IMR-90 (cell line): ENCODE measurements at regions not wholly inside any gene's neighbourhood (a gene's known extent, or its start where the extent isn't known, plus 50 kb on each side); places are given as distances from the start of the nearest gene placed in this dataset.

Source experiments
- ATAC-seq: fragments of 200-7000 bp; cut with Tn5 transposase; 2 replicates; pipeline ENCODE4 v1.9.1; 2020; ENCODE audit warnings: low read depth, mild to moderate bottlenecking, moderate library complexity
- BruUV-seq: library from RNA; stranded (reverse); fragments of 400-500 nt; replicated peaks from 2 replicates; lab custom pipeline; 2021; lab: Mats Ljungman, UMichigan
- CTCF ChIA-PET: fragments of 300-600 bp; formaldehyde crosslinking; extraction: SDS; loops from one replicate; lab custom pipeline; 2021; ENCODE audit warnings: antibody characterized with exemption; lab: Yijun Ruan, JAX
- POLR2A ChIA-PET: fragments of 300-600 bp; sonication (Branson Sonifier 250); formaldehyde crosslinking; loops from one replicate; lab custom pipeline; 2022; ENCODE audit warnings: antibody characterized with exemption; ENCODE audit not compliant: unreplicated experiment; lab: Charles Lee
- DNase-seq: peaks from one replicate; pipeline ENCODE4 v3.0.0; 2013
- H2AFZ ChIP-seq: replicated peaks from 2 replicates; pipeline ENCODE3; 2013; ENCODE audit warnings: low read length, mild to moderate bottlenecking; ENCODE audit not compliant: poor library complexity
- H2AK5ac ChIP-seq: 2 replicates; pipeline ENCODE4 v1.6.1; 2013; ENCODE audit warnings: low read depth, low read length, inconsistent platforms
- H2AK9ac ChIP-seq: replicated peaks from 2 replicates; pipeline ENCODE3; 2013; ENCODE audit warnings: mild to moderate bottlenecking, low read depth, low read length, moderate library complexity; ENCODE audit not compliant: poor library complexity
- H2BK120ac ChIP-seq: 2 replicates; pipeline ENCODE4 v1.6.1; 2013; ENCODE audit warnings: low read depth, low read length, inconsistent platforms
- H2BK15ac ChIP-seq: 3 replicates; pipeline ENCODE4 v1.6.1; 2013; ENCODE audit warnings: low read depth, low read length, inconsistent platforms
- H2BK20ac ChIP-seq: 2 replicates; pipeline ENCODE4 v1.6.1; 2013; ENCODE audit warnings: low read depth, mild to moderate bottlenecking, inconsistent platforms, low read length, moderate library complexity
- H2BK5ac ChIP-seq: 2 replicates; pipeline ENCODE4 v1.6.1; 2013; ENCODE audit warnings: mild to moderate bottlenecking, low read depth, low read length, inconsistent platforms; ENCODE audit not compliant: poor library complexity, severe bottlenecking
- H3K14ac ChIP-seq: replicated peaks from 2 replicates; pipeline ENCODE4 v1.6.1; 2013; ENCODE audit warnings: low read depth, low read length, inconsistent platforms
- H3K18ac ChIP-seq: 2 replicates; pipeline ENCODE4 v1.6.1; 2013; ENCODE audit warnings: low read depth, low read length, control low read depth
- H3K23ac ChIP-seq: 2 replicates; pipeline ENCODE4 v1.6.1; 2013; ENCODE audit warnings: low read depth, low read length, inconsistent platforms
- H3K27ac ChIP-seq: 2 replicates; pipeline ENCODE4 v1.5.1; 2013; ENCODE audit warnings: mild to moderate bottlenecking, control low read depth, low read length; ENCODE audit not compliant: insufficient read depth
- H3K27me3 ChIP-seq: 2 replicates; pipeline ENCODE4 v1.6.1; 2013; ENCODE audit warnings: low read length; ENCODE audit not compliant: control insufficient read depth, insufficient read depth
- H3K36me3 ChIP-seq: 2 replicates; pipeline ENCODE4 v1.6.1; 2013; ENCODE audit warnings: low read length, mixed read lengths; ENCODE audit not compliant: control insufficient read depth, insufficient read depth
- H3K4ac ChIP-seq: 2 replicates; pipeline ENCODE4 v1.6.1; 2013; ENCODE audit warnings: low read depth, low read length, inconsistent platforms
- H3K4me1 ChIP-seq: 2 replicates; pipeline ENCODE4 v1.6.1; 2013; ENCODE audit warnings: low read length, mixed read lengths; ENCODE audit not compliant: control insufficient read depth, insufficient read depth
- H3K4me2 ChIP-seq: 2 replicates; pipeline ENCODE4 v1.6.1; 2013; ENCODE audit warnings: low read depth, mild to moderate bottlenecking, control low read depth, low read length, moderate library complexity
- H3K4me3 ChIP-seq: 2 replicates; pipeline ENCODE4 v1.5.1; 2013; ENCODE audit warnings: low read depth, mild to moderate bottlenecking, control low read depth, low read length, moderate library complexity; ENCODE audit not compliant: insufficient read depth
- H3K56ac ChIP-seq: 2 replicates; pipeline ENCODE4 v1.6.1; 2013; ENCODE audit warnings: low read length, inconsistent platforms; ENCODE audit not compliant: insufficient read depth; ENCODE audit errors: extremely low read depth
- H3K79me1 ChIP-seq, 2 experiments: 2 replicates each; pipeline ENCODE4 v1.6.1; 2013; ENCODE audit warnings: low read length in 2 of 2, inconsistent platforms in 1 of 2, low read depth in 1 of 2
- H3K9ac ChIP-seq: 2 replicates; pipeline ENCODE4 v1.6.1; 2013; ENCODE audit warnings: low read depth, low read length, control low read depth
- H3K9me1 ChIP-seq: 2 replicates; pipeline ENCODE4 v1.6.1; 2013; ENCODE audit warnings: low read length, inconsistent platforms; ENCODE audit not compliant: insufficient read depth
- H3K9me3 ChIP-seq: 2 replicates; pipeline ENCODE4 v1.6.1; 2013; ENCODE audit warnings: low read length; ENCODE audit not compliant: control insufficient read depth, insufficient read depth
- H4K20me1 ChIP-seq: 2 replicates; pipeline ENCODE4 v1.6.1; 2013; ENCODE audit warnings: low read length, inconsistent platforms; ENCODE audit not compliant: insufficient read depth
- H4K5ac ChIP-seq: 2 replicates; pipeline ENCODE4 v1.6.1; 2013; ENCODE audit warnings: mild to moderate bottlenecking, low read depth, low read length, control low read depth
- H4K8ac ChIP-seq, 2 experiments: 2 replicates each; pipeline ENCODE4 v1.6.1; 2013; ENCODE audit warnings: low read depth in 2 of 2, low read length in 2 of 2, control low read depth in 1 of 2, inconsistent platforms in 1 of 2
- H4K91ac ChIP-seq: 2 replicates; pipeline ENCODE4 v1.6.1; 2013; ENCODE audit warnings: low read depth, low read length, inconsistent platforms; ENCODE audit not compliant: insufficient read depth
- CHD1 ChIP-seq: IDR thresholded peaks from 2 replicates; pipeline ENCODE4 v1.6.1; 2012; ENCODE audit warnings: low read depth, low read length, improper control_type of control experiment
- CTCF ChIP-seq: conservative IDR thresholded peaks from 2 replicates; pipeline ENCODE4 v1.5.1; 2012; ENCODE audit warnings: mild to moderate bottlenecking, low read depth, low read length, improper control_type of control experiment
- ELK1 ChIP-seq: fragments of 150-350 bp; IDR thresholded peaks from 2 replicates; pipeline ENCODE4 v1.6.1; 2016; ENCODE audit warnings: low read depth, mild to moderate bottlenecking, low read length, moderate library complexity, borderline replicate concordance
- NFE2L2 ChIP-seq: fragments of 150-350 bp; IDR thresholded peaks from 2 replicates; pipeline ENCODE4 v1.6.1; 2016; ENCODE audit warnings: low read depth, mild to moderate bottlenecking, low read length
- POLR2A ChIP-seq: IDR thresholded peaks from 2 replicates; pipeline ENCODE4 v1.6.1; 2012; ENCODE audit warnings: mild to moderate bottlenecking, low read depth, low read length
- RAD21 ChIP-seq: IDR thresholded peaks from 2 replicates; pipeline ENCODE4 v1.6.1; 2012; ENCODE audit warnings: low read length, improper control_type of control experiment
- whole genome bisulfite sequencing, 2 experiments: methylation state at CpG; one replicate each; pipeline versions ENCODE4 v1.1.5 to v1.1.7; 2013; ENCODE audit warnings: missing lambda C conversion rate in 2 of 2; ENCODE audit not compliant: insufficient read length in 1 of 2; ENCODE audit errors: extremely low coverage in 2 of 2; 5-methylcytosine and 5-hydroxymethylcytosine counted together
- dilution Hi-C: fragments of 300-500 bp; cut with HindIII; formaldehyde crosslinking; loops from one replicate; pipeline ENCODE4 v1.14.3; 2018; ENCODE audit warnings: low sequenced_read_pairs; ENCODE audit not compliant: unreplicated experiment
- in situ Hi-C: fragments of 300-500 bp; cut with MboI; formaldehyde crosslinking; loops from 3 replicates; pipeline ENCODE4 v1.14.3; 2019; ENCODE audit warnings: low sequenced_read_pairs, inconsistent platforms, mixed read lengths
- intact Hi-C: fragments of 100-400 bp; cut with micrococcal nuclease; formaldehyde crosslinking; loops from 2 replicates; pipeline ENCODE4 v1.10.0; 2022

DNA sequence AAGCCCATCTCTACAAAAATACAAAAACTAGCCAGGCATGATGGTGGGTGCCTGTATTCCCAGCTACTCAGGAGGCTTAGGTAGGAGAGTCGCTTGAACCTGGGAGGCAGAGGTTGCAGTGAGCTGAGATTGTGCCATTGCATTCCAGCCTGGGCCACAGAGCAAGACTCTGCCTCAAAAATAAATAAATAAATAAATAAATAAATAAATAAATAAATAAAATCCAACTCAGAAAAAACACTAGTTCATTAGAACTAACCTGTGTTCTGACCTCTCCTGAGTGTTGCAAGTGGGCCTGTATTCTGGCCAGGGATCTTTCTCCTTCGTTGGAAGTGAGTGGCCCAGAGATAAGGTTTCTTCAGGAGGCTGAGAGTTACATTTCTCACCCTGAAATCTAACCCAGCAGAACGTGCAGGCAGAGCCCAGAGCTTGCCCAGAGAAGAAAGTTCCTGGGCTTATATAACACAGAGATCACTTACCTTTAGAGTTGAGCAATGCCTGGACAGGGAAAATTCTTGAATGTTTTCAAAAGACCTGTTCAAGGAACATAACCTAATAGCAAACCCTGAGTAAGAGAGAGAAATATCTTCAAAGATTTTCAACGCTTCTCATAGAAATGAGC lies 583.9 kb downstream of the MCTP2 start:
- no CpG with 5 or more reads among the region's 4 CpGs for WGBS, 2 experiments
- no peak for DNase-seq

More for the DNA sequence above, 583.9 kb downstream of the MCTP2 start:
- dilution Hi-C loops, result no loop called here
- H3K14ac ChIP-seq, result no peak overlapping the region
- intact Hi-C loops, result no loop called here
- H3K36me3 ChIP-seq, result no peaks in the 10 kb centered on the region
- H3K27ac ChIP-seq, result no peak overlapping the region
- no peak overlapping the region for H3K9ac ChIP-seq
- H4K91ac ChIP-seq, result no peak overlapping the region
- no peak overlapping the region for H2BK120ac ChIP-seq
- H4K5ac ChIP-seq, result no peak overlapping the region
- no peak overlapping the region for H4K8ac ChIP-seq
- H3K9me1 ChIP-seq, result no peaks in the 10 kb centered on the region
- no peak for ATAC-seq
- in situ Hi-C loops, result no loop called here
- no peak for TF ChIP-seq ELK1
- TF ChIP-seq NFE2L2, result no peak
- TF ChIP-seq CTCF, result no peak
- TF ChIP-seq POLR2A, result no peak
- TF ChIP-seq CHD1, result no peak
- no peak for TF ChIP-seq RAD21
- H3K4me3 ChIP-seq, result no peak overlapping the region
- no peak overlapping the region for H2BK20ac ChIP-seq
- no peak overlapping the region for H3K4me2 ChIP-seq
- BruUV-seq, result no TSS peak
- no peaks in the 10 kb centered on the region for H3K79me1 ChIP-seq
- no peak overlapping the region for H3K18ac ChIP-seq
- no peak overlapping the region for H2AK9ac ChIP-seq
- H3K23ac ChIP-seq, result no peak overlapping the region
- ChIA-PET CTCF (no interaction called here), POLR2A (no interaction called here)
- H3K9me3 ChIP-seq, result peaks cover 10% of the 10 kb centered on the region
- no peak overlapping the region for H3K56ac ChIP-seq
- no peak overlapping the region for H2AK5ac ChIP-seq
- H4K20me1 ChIP-seq, result no peaks in the 10 kb centered on the region
- no peak overlapping the region for H3K4ac ChIP-seq
- H2AFZ ChIP-seq, result no peak overlapping the region
- no peak overlapping the region for H2BK15ac ChIP-seq
- no peaks in the 10 kb centered on the region for H3K27me3 ChIP-seq
- no peaks in the 10 kb centered on the region for H3K4me1 ChIP-seq
- H2BK5ac ChIP-seq, result no peak overlapping the region
